ENCODE measurements at regions not wholly inside any gene's neighbourhood (a gene's known extent, or its start where the extent isn't known, plus 50 kb on each side); places are given as distances from the start of the nearest gene placed in this dataset.
A peak's percentile ranks its signal among the peaks of the same experiment; 100 is the strongest.
"Not testable (repeated sequence)": the region's sequence is repeated elsewhere in the genome, so short reads cannot be mapped to it uniquely, and the experiment has no call there.

GRCh38 chr4:131011961-131012360 is 1916.0 kb downstream of the C4orf33 start:
- H2BK5ac ChIP-seq (ENCODE audit: low read length); H3K4me1 ChIP-seq (ENCODE audit: control insufficient read depth in 2 of 2, insufficient read depth in 1 of 2, low read depth in 1 of 2, low read length in 2 of 2); H4K91ac ChIP-seq (ENCODE audit: low read depth, low read length, poor library complexity); H2AK5ac ChIP-seq (ENCODE audit: low read depth, low read length); H3K79me1 ChIP-seq (ENCODE audit: low read depth, low read length); H3K9me3 ChIP-seq (replicated peaks in 1 of 2; ENCODE audit: control insufficient read depth in 2 of 2, insufficient read depth in 1 of 2, low read depth in 1 of 2, low read length in 2 of 2); H3K4ac ChIP-seq (ENCODE audit: low read length); H3K4me3 ChIP-seq (ENCODE audit: low read length in 2 of 2); H3K27me3 ChIP-seq (ENCODE audit: control insufficient read depth in 3 of 3, insufficient read depth in 3 of 3, low read depth in 1 of 3, low read length in 3 of 3); H3K14ac ChIP-seq (ENCODE audit: low read length); H3K18ac ChIP-seq (ENCODE audit: low read length); H3K36me3 ChIP-seq (replicated peaks in 1 of 2; ENCODE audit: control insufficient read depth in 2 of 2, insufficient read depth in 2 of 2, low read length in 2 of 2); H3K4me2 ChIP-seq (ENCODE audit: insufficient read depth, low read length, poor library complexity, severe bottlenecking); H2BK15ac ChIP-seq (ENCODE audit: low read length); H4K8ac ChIP-seq (ENCODE audit: low read depth, low read length); H2BK120ac ChIP-seq (ENCODE audit: low read depth, low read length); DNase-seq (ENCODE audit: low spot score); H3K23ac ChIP-seq (ENCODE audit: low read depth, low read length, poor library complexity); H3K9ac ChIP-seq (ENCODE audit: low read depth, low read length, poor library complexity); H2AFZ ChIP-seq (ENCODE audit: low read length); H2BK12ac ChIP-seq (ENCODE audit: low read length); H3K27ac ChIP-seq (replicated peaks; ENCODE audit: low read length): not testable (repeated sequence)
- WGBS, 2 donors (ENCODE audit: extremely low coverage in 2 of 2, insufficient read length in 2 of 2, insufficient replicate concordance in 1 of 2), result no CpG with 5 or more reads among the region's 4 CpGs

DNA sequence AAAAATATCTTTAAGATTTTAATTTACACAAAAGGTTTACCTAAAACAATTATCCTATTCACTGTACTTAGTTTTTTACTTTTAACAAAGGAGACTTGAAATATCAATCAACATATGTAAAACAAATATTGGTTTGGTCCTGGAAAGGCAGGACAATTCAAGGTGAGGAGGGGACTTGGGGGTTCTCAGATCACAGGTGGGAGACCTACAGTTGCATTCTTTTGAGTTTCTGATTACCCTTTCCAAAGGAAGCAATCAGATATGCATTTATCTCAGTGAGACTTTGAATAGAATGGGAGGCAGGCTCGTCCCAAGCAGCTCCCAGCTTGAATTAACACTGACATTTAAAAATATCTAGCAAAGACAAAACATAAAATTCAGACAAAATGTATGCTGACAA is 1917.3 kb downstream of the C4orf33 start:
- no CpG with 5 or more reads among the region's 1 CpG for WGBS, 2 donors (ENCODE audit: extremely low coverage in 2 of 2, insufficient read length in 2 of 2, insufficient replicate concordance in 1 of 2)

DNA sequence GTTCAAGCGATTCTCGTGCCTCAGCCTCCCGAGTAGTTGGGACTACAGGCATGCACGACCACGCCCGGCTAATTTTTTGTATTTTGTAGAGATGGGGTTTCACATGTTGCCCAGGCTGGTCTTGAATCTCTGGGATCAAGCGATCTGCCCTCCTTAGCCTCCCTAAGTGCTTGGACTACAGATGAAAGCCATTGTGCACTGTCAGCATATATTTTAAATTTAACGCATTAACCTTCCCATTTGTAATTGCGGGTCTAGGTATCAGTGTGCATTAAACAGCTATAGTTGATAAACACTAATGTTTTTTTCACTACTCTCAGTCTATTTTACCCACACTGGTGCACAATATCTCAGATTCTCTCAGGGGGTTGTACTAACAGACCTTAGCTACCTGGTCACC is 1930.8 kb downstream of the C4orf33 start:
- no peak for DNase-seq (ENCODE audit: low spot score)
- no CpG with 5 or more reads among the region's 9 CpGs for WGBS, 2 donors (ENCODE audit: extremely low coverage in 2 of 2, insufficient read length in 2 of 2, insufficient replicate concordance in 1 of 2)

More for the DNA sequence above, 1917.3 kb downstream of the C4orf33 start:
- Histone ChIP-seq H3K18ac (ENCODE audit: low read length) (no peak overlapping the region), H2BK15ac (ENCODE audit: low read length) (no peak overlapping the region), H3K4me1 (ENCODE audit: control insufficient read depth in 2 of 2, insufficient read depth in 1 of 2, low read depth in 1 of 2, low read length in 2 of 2) (no peaks in the 10 kb centered on the region), H4K8ac (ENCODE audit: low read depth, low read length) (no peak overlapping the region), H3K36me3 (replicated peaks in 1 of 2; ENCODE audit: control insufficient read depth in 2 of 2, insufficient read depth in 2 of 2, low read length in 2 of 2) (no peaks in the 10 kb centered on the region), H3K4ac (ENCODE audit: low read length) (no peak overlapping the region), H2AK5ac (ENCODE audit: low read depth, low read length) (no peak overlapping the region), H3K9me3 (replicated peaks in 1 of 2; ENCODE audit: control insufficient read depth in 2 of 2, insufficient read depth in 1 of 2, low read depth in 1 of 2, low read length in 2 of 2) (no peaks in the 10 kb centered on the region), H3K4me2 (ENCODE audit: insufficient read depth, low read length, poor library complexity, severe bottlenecking) (no peak overlapping the region), H3K14ac (ENCODE audit: low read length) (no peak overlapping the region), H3K4me3 (ENCODE audit: low read length in 2 of 2) (no peak overlapping the region), H4K91ac (ENCODE audit: low read depth, low read length, poor library complexity) (no peak overlapping the region), H3K27me3 (ENCODE audit: control insufficient read depth in 3 of 3, insufficient read depth in 3 of 3, low read depth in 1 of 3, low read length in 3 of 3) (no peaks in the 10 kb centered on the region), H2AFZ (ENCODE audit: low read length) (no peak overlapping the region), H2BK12ac (ENCODE audit: low read length) (no peak overlapping the region), H3K79me1 (ENCODE audit: low read depth, low read length) (no peaks in the 10 kb centered on the region), H3K23ac (ENCODE audit: low read depth, low read length, poor library complexity) (no peak overlapping the region), H3K27ac (replicated peaks; ENCODE audit: low read length) (no peak overlapping the region), H2BK5ac (ENCODE audit: low read length) (no peak overlapping the region), H2BK120ac (ENCODE audit: low read depth, low read length) (no peak overlapping the region), H3K9ac (ENCODE audit: low read depth, low read length, poor library complexity) (no peak overlapping the region)
- no peak for DNase-seq (ENCODE audit: low spot score)

GRCh38 chr4:131044368-131044767 is 1948.4 kb downstream of the C4orf33 start:
- Histone ChIP-seq H2AFZ (ENCODE audit: low read length) (peak overlapping the region; percentile 33), H3K27me3 (ENCODE audit: control insufficient read depth in 3 of 3, insufficient read depth in 3 of 3, low read depth in 1 of 3, low read length in 3 of 3) (no peaks in the 10 kb centered on the region), H3K4me2 (ENCODE audit: insufficient read depth, low read length, poor library complexity, severe bottlenecking) (no peak overlapping the region), H4K8ac (ENCODE audit: low read depth, low read length) (no peak overlapping the region), H2BK120ac (ENCODE audit: low read depth, low read length) (no peak overlapping the region), H3K4ac (ENCODE audit: low read length) (no peak overlapping the region), H3K14ac (ENCODE audit: low read length) (no peak overlapping the region), H4K91ac (ENCODE audit: low read depth, low read length, poor library complexity) (no peak overlapping the region), H3K23ac (ENCODE audit: low read depth, low read length, poor library complexity) (no peak overlapping the region), H2BK15ac (ENCODE audit: low read length) (no peak overlapping the region), H2BK5ac (ENCODE audit: low read length) (no peak overlapping the region), H3K36me3 (replicated peaks in 1 of 2; ENCODE audit: control insufficient read depth in 2 of 2, insufficient read depth in 2 of 2, low read length in 2 of 2) (no peaks in the 10 kb centered on the region), H3K27ac (replicated peaks; ENCODE audit: low read length) (no peak overlapping the region), H3K79me1 (ENCODE audit: low read depth, low read length) (no peaks in the 10 kb centered on the region), H2AK5ac (ENCODE audit: low read depth, low read length) (no peak overlapping the region), H2BK12ac (ENCODE audit: low read length) (no peak overlapping the region), H3K4me3 (ENCODE audit: low read length in 2 of 2) (no peak overlapping the region), H3K9me3 (replicated peaks in 1 of 2; ENCODE audit: control insufficient read depth in 2 of 2, insufficient read depth in 1 of 2, low read depth in 1 of 2, low read length in 2 of 2) (no peaks in the 10 kb centered on the region), H3K9ac (ENCODE audit: low read depth, low read length, poor library complexity) (no peak overlapping the region), H3K18ac (ENCODE audit: low read length) (no peak overlapping the region), H3K4me1 (ENCODE audit: control insufficient read depth in 2 of 2, insufficient read depth in 1 of 2, low read depth in 1 of 2, low read length in 2 of 2) (no peaks in the 10 kb centered on the region)
- DNase-seq (ENCODE audit: low spot score), result no peak

More for the DNA sequence above, 1930.8 kb downstream of the C4orf33 start:
- no peak overlapping the region for H3K4ac ChIP-seq (ENCODE audit: low read length)
- H2BK120ac ChIP-seq (ENCODE audit: low read depth, low read length), result no peak overlapping the region
- H3K79me1 ChIP-seq (ENCODE audit: low read depth, low read length), result no peaks in the 10 kb centered on the region
- no peak overlapping the region for H4K8ac ChIP-seq (ENCODE audit: low read depth, low read length)
- H3K9ac ChIP-seq (ENCODE audit: low read depth, low read length, poor library complexity), result no peak overlapping the region
- no peaks in the 10 kb centered on the region for H3K36me3 ChIP-seq (replicated peaks in 1 of 2; ENCODE audit: control insufficient read depth in 2 of 2, insufficient read depth in 2 of 2, low read length in 2 of 2)
- H4K91ac ChIP-seq (ENCODE audit: low read depth, low read length, poor library complexity), result no peak overlapping the region
- no peak overlapping the region for H3K27ac ChIP-seq (replicated peaks; ENCODE audit: low read length)
- no peaks in the 10 kb centered on the region for H3K4me1 ChIP-seq (ENCODE audit: control insufficient read depth in 2 of 2, insufficient read depth in 1 of 2, low read depth in 1 of 2, low read length in 2 of 2)
- no peak overlapping the region for H2BK5ac ChIP-seq (ENCODE audit: low read length)
- no peak overlapping the region for H2BK12ac ChIP-seq (ENCODE audit: low read length)
- no peak overlapping the region for H3K14ac ChIP-seq (ENCODE audit: low read length)
- H2AFZ ChIP-seq (ENCODE audit: low read length), result no peak overlapping the region
- no peak overlapping the region for H2AK5ac ChIP-seq (ENCODE audit: low read depth, low read length)
- H2BK15ac ChIP-seq (ENCODE audit: low read length), result no peak overlapping the region
- H3K18ac ChIP-seq (ENCODE audit: low read length), result no peak overlapping the region
- no peak overlapping the region for H3K23ac ChIP-seq (ENCODE audit: low read depth, low read length, poor library complexity)
- no peak overlapping the region for H3K4me3 ChIP-seq (ENCODE audit: low read length in 2 of 2)
- H3K4me2 ChIP-seq (ENCODE audit: insufficient read depth, low read length, poor library complexity, severe bottlenecking), result no peak overlapping the region
- H3K27me3 ChIP-seq (ENCODE audit: control insufficient read depth in 3 of 3, insufficient read depth in 3 of 3, low read depth in 1 of 3, low read length in 3 of 3), result no peaks in the 10 kb centered on the region
- H3K9me3 ChIP-seq (replicated peaks in 1 of 2; ENCODE audit: control insufficient read depth in 2 of 2, insufficient read depth in 1 of 2, low read depth in 1 of 2, low read length in 2 of 2), result no peaks in the 10 kb centered on the region

All from neuronal stem cell (in vitro differentiated cells).